Mesothelial cell of epicardium (in vitro differentiated cells): ENCODE measurements at regions not wholly inside any gene's neighbourhood (a gene's known extent, or its start where the extent isn't known, plus 50 kb on each side); places are given as distances from the start of the nearest gene placed in this dataset.
"Not testable (repeated sequence)": the region's sequence is repeated elsewhere in the genome, so short reads cannot be mapped to it uniquely, and the experiment has no call there.

Source experiments
- DNase-seq, 2 experiments: peaks; one replicate each; pipeline ENCODE4 v3.0.0; 2021; ENCODE audit warnings: low spot score in 2 of 2; ENCODE audit not compliant: unreplicated experiment in 2 of 2
- H3K27ac Mint-ChIP-seq: 2 replicates; pipeline ENCODE4 v1.8.0; 2021; ENCODE audit warnings: mixed read lengths
- H3K27me3 Mint-ChIP-seq: 2 replicates; pipeline ENCODE4 v1.8.0; 2021; ENCODE audit warnings: low read depth, mixed read lengths
- H3K36me3 Mint-ChIP-seq: 2 replicates; pipeline ENCODE4 v1.8.0; 2021; ENCODE audit warnings: mixed read lengths
- H3K4me1 Mint-ChIP-seq: 2 replicates; pipeline ENCODE4 v1.8.0; 2021; ENCODE audit warnings: mixed read lengths
- H3K4me3 Mint-ChIP-seq: 2 replicates; pipeline ENCODE4 v1.8.0; 2021; ENCODE audit warnings: mild to moderate bottlenecking, moderate library complexity, mixed read lengths
- H3K9me3 Mint-ChIP-seq: 2 replicates; pipeline ENCODE4 v1.8.0; 2021; ENCODE audit warnings: mixed read lengths
- TF ChIP-seq, protein P1 (sequence below): fragments of 200-600 bp; sonication (generic); IDR thresholded peaks from one replicate; pipeline ENCODE4 v1.5.0; 2021; ENCODE audit warnings: antibody characterized with exemption; ENCODE audit not compliant: unreplicated experiment

GRCh38 chrX:96183391-96183790 is 501.3 kb upstream of the DIAPH2 start:
- Mint-ChIP-seq H3K27ac (no peak overlapping the region), H3K4me3 (no peak overlapping the region), H3K36me3 (no peaks in the 10 kb centered on the region), H3K9me3 (peaks cover 2% of the 10 kb centered on the region), H3K4me1 (peaks cover 5% of the 10 kb centered on the region), H3K27me3 (no peaks in the 10 kb centered on the region)
- TF ChIP-seq, protein P1, sequence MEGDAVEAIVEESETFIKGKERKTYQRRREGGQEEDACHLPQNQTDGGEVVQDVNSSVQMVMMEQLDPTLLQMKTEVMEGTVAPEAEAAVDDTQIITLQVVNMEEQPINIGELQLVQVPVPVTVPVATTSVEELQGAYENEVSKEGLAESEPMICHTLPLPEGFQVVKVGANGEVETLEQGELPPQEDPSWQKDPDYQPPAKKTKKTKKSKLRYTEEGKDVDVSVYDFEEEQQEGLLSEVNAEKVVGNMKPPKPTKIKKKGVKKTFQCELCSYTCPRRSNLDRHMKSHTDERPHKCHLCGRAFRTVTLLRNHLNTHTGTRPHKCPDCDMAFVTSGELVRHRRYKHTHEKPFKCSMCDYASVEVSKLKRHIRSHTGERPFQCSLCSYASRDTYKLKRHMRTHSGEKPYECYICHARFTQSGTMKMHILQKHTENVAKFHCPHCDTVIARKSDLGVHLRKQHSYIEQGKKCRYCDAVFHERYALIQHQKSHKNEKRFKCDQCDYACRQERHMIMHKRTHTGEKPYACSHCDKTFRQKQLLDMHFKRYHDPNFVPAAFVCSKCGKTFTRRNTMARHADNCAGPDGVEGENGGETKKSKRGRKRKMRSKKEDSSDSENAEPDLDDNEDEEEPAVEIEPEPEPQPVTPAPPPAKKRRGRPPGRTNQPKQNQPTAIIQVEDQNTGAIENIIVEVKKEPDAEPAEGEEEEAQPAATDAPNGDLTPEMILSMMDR: no peak
- no peak for DNase-seq

DNA sequence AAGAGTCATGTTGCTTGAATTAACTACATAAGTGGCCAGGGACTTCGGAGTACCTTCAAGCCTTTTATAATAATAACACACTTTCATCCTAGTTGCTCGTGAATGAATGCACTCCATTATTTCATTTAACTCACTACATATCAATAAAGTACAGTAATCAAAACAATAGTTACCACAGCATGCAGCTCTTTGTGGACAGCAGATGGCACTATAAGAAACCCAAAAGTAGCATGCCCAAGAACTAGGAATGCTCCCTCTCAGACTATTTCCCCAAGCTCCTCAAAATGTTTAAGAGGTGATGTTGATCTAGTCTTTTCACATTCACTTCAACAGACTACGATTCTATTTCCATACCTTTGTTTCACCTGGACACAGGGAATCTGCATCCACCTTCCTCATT is 500.8 kb upstream of the DIAPH2 start:
- no peak for DNase-seq
- Mint-ChIP-seq H3K27ac (no peak overlapping the region), H3K4me3 (no peak overlapping the region), H3K4me1 (peaks cover 5% of the 10 kb centered on the region), H3K36me3 (no peaks in the 10 kb centered on the region), H3K27me3 (no peaks in the 10 kb centered on the region), H3K9me3 (peaks cover 4% of the 10 kb centered on the region)
- TF ChIP-seq, protein P1: no peak

GRCh38 chrX:96204928-96205327 is 479.7 kb upstream of the DIAPH2 start:
- H3K27ac Mint-ChIP-seq: no peak overlapping the region
- no peaks in the 10 kb centered on the region for H3K4me1 Mint-ChIP-seq
- H3K4me3 Mint-ChIP-seq: no peak overlapping the region
- H3K36me3 Mint-ChIP-seq: no peaks in the 10 kb centered on the region
- TF ChIP-seq, protein P1: no peak
- no peak for DNase-seq
- H3K27me3 Mint-ChIP-seq: no peaks in the 10 kb centered on the region
- H3K9me3 Mint-ChIP-seq: peaks cover 10% of the 10 kb centered on the region

- TF ChIP-seq, protein P1: no peak
- no peaks in the 10 kb centered on the region for H3K36me3 Mint-ChIP-seq
- H3K4me3 Mint-ChIP-seq: no peak overlapping the region
- H3K9me3 Mint-ChIP-seq: peaks cover 22% of the 10 kb centered on the region
- no peak for DNase-seq
- H3K4me1 Mint-ChIP-seq: no peaks in the 10 kb centered on the region
- no peaks in the 10 kb centered on the region for H3K27me3 Mint-ChIP-seq
- no peak overlapping the region for H3K27ac Mint-ChIP-seq
Observed at GRCh38 chrX:96211953-96212352, 472.7 kb upstream of the DIAPH2 start.

DNA sequence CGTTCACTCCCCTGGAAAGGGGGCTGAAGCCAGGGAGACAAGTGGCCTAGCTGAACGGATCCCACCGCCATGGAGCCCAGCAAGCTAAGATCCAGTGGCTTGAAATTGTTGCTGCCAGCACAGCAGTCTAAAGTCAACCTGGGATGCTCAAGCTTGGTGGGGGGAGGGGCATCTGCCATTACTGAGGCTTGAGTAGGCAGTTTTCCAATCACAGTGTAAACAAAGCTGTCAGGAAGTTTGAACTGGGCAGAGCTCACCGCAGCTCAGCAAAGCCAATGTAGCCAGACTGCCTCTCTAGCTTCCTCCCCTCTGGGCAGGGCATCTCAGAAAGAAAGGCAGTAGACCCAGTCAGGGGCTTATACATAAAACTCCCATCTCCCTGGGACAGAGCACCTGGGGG is 470.0 kb upstream of the DIAPH2 start:
- H3K36me3 Mint-ChIP-seq, H3K27me3 Mint-ChIP-seq, H3K27ac Mint-ChIP-seq, H3K4me3 Mint-ChIP-seq, DNase-seq, H3K4me1 Mint-ChIP-seq: not testable (repeated sequence)
- peaks cover 27% of the 10 kb centered on the region for H3K9me3 Mint-ChIP-seq

- Mint-ChIP-seq H3K36me3 (no peaks in the 10 kb centered on the region), H3K4me3 (no peak overlapping the region), H3K27me3 (no peaks in the 10 kb centered on the region), H3K27ac (no peak overlapping the region), H3K9me3 (no peaks in the 10 kb centered on the region), H3K4me1 (no peaks in the 10 kb centered on the region)
- TF ChIP-seq, protein P1: no peak
- no peak for DNase-seq
Observed at GRCh38 chrX:96224279-96224678, 460.4 kb upstream of the DIAPH2 start.
